Lower leg skin (tissue), 3 donors: ENCODE measurements at regions not wholly inside any gene's neighbourhood (a gene's known extent, or its start where the extent isn't known, plus 50 kb on each side); places are given as distances from the start of the nearest gene placed in this dataset.

Source experiments
- CTCF ChIP-seq, 3 donors: fragments of 450-650 bp; IDR thresholded peaks; one replicate each; pipeline ENCODE4 v1.5.1; 2016; ENCODE audit warnings: antibody characterized with exemption in 3 of 3, mild to moderate bottlenecking in 3 of 3, moderate library complexity in 2 of 3
- POLR2A ChIP-seq, 2 donors: fragments of 450-650 bp; IDR thresholded peaks; one replicate each; pipeline ENCODE4 v1.6.1; 2016 to 2017; ENCODE audit warnings: antibody characterized with exemption in 2 of 2, mild to moderate bottlenecking in 1 of 2, moderate library complexity in 1 of 2

- TF ChIP-seq CTCF (IDR thresholded peaks at IDR 0.05): no peak
- TF ChIP-seq POLR2A (IDR thresholded peaks at IDR 0.05): no peak
Measured at GRCh38 chr7:155935726-155936125, 123.5 kb upstream of the SHH start.
